AML-193 (cell line): ENCODE measurements at regions not wholly inside any gene's neighbourhood (a gene's known extent, or its start where the extent isn't known, plus 50 kb on each side); places are given as distances from the start of the nearest gene placed in this dataset.

Source experiments
- DNase-seq, 2 experiments: peaks; one replicate each; lab custom pipeline; 2025; lab: John Stamatoyannopoulos, UW

GRCh38 chr2:18787726-18788125, 198.4 kb upstream of the NT5C1B start:
- no peak for DNase-seq

GRCh38 chr2:18784245-18784644, 194.9 kb upstream of the NT5C1B start:
- no peak for DNase-seq

- no peak for DNase-seq
Observed at GRCh38 chr2:18781541-18782280, 192.3 kb upstream of the NT5C1B start.

GRCh38 chr2:18777250-18777812, 188.0 kb upstream of the NT5C1B start:
- DNase-seq: no peak

GRCh38 chr2:18771212-18771611, 181.8 kb upstream of the NT5C1B start:
- DNase-seq: no peak

DNA sequence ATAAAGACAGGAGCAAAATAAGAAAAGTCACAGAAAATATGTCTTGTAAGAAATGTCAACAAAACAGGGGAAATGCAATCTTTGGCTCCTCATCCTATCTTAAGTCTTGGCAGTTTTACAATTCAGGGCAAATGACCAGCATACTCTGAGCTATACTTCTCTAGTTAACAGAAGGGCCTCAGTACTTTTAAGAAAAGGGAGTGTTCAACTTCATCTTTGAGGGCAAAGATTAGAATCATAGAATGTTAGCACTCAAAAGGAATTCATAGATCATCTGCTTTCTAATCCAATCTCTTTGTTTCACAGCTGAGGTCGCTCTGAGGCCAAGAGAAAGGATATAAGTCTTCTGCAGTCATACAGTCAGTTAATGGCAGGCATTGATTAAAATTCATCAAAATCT, 174.0 kb upstream of the NT5C1B start:
- no peak for DNase-seq

DNA sequence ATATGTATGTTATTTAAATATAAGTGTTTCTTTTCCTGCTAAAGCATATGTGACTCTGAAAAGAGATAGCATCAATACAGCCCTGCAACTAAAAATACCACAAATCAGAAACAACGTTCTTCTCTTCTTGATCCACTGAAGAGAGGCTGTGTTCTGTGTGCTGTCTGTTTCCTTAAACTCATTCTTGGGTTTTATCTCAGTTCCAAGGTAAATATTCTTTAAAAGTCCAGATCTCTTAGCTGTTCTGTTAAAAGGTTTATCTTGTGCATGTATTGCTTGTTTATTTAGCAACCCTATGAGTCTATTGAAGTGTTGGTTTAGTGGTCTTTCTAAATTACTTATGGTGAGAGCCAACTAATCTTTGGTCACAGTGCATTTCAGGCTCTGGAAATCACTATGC, 173.3 kb upstream of the NT5C1B start:
- DNase-seq: no peak

DNA sequence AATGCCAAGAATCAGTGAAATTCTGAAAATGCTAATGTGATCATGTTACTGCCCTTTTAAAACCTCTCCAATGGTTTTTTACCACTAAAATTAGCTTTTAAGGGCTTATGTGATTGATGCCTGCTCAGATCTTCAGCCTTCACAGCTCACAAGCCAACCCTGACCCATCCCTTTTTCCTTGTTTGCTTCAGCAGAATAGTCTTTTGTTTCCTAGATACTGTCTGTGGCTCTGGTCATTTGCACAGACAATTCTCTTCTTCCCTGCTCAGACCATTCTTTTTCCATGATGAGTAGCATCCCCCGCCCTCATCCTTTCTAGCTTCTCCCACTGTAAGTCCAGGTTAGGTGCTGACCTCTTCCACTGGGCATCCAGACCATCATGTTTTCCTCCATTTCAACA, 164.9 kb upstream of the NT5C1B start:
- no peak for DNase-seq

DNA sequence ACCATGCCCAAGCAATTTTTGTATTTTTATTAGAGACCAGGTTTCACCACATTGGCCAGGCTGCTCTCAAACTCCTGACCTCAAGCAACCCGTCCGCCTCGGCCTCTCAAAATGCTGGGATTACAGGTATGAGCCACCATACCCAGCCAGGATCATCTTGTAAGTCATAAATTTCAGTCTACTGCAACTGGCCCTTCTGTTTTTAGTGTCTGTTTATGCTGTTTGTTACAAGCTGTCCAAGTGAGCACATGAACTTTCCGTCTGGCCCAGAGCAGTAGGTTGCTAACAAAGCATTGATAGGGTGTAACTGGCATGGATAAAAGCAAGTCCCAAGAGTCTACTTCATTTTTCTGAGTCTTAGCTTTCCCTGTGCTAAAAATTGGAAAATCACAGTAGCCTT, 164.4 kb upstream of the NT5C1B start:
- no peak for DNase-seq

DNA sequence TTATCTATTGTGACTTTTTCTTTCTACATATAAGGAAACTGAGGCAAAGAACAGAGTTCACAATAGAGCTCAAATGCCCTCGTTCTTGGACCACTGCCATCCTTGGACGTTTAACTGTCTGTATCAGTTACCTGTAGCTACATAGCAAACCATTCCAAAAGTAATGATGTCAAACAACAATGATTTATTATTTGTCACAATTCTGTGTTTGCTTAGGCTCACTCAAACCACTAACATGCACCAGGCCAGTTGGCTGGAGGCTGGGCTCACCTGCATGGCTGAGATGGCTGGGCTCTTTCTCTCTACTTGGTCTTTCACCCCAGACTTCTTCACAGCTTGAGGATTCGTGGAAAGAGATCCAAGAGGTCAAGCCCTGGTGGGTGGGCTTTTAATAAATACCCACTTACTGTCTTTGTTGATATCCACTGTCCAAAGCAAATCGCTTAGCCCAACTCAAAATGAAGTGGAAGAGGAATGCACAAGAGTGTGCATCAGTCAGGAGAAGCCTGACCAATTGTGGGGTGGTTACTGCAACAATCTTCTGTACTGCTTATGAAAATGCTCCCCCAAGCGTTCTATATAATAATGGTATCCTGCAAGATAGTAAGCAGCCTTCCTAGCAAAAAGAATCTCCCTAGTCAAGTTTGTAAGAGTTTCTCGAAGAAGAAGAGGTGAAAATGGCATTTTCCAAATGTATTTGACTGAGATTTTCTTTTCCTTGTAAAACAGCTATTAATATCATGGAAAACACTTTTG, 163.5 kb upstream of the NT5C1B start:
- peak; percentile 0 to 3 for DNase-seq

DNA sequence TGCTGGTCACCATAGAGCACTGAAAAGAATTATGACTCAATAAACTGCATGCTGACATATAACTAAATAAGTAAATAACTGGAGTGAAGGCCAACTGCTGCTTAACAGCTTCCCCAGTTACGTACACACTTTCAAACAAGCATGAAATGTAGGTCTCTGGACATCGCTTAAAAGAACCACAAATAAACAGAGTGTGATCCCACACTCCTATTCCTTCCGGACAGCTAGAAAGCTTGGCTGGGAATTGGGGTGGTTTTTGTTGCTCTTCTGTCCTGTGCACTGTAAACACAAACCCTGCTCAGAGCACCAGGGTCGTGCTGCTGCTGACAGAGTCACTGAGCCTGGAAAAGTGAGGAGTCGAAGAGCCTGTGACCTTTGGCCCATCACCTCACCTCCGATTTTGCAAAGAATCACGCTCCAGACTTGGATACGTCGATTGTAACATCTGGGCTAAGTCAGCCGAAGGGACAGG, 162.7 kb upstream of the NT5C1B start:
- no peak for DNase-seq

GRCh38 chr2:18750672-18751554, 161.5 kb upstream of the NT5C1B start:
- no peak for DNase-seq

- peak; percentile 26 to 34 for DNase-seq
Observed at GRCh38 chr2:18749912-18750526, 160.7 kb upstream of the NT5C1B start.

DNA sequence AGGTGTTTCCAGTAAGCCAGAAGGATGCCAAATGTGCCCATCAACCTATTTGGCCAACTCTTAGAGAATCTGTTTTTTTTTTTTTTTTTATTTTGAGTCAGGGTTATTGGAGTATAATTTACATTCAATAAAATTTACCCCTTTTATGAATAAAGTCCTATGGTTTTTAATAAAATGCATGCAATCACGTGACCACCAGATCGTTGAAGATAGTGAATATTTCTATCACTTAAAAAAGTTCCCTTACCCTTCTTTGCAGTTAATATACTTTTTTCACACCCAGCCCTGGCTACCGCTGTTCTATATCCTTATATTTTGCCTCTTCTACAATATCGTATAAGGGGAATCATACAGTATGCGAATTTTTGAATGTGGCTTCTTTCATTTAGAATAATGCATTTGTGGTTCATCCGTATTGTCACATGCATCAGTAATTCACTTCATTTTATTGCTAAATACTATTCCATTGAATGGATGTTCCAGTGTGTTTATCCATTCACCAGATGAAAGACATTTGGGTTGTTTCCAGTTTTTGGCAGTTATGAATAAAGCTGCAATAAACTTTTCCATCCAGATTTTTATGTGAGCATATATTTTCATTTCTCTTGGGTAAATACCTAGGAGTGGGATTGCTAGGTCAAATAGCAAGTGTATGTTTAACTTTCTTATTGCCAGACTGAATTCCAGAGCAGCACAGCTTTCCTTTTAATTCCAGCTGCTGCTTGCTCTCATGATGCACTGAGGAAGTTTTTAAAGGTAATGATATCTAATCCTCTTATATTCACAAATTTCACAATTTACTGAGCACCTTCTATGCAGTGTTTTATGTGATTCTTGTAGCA, 156.3 kb upstream of the NT5C1B start:
- DNase-seq: no peak

DNA sequence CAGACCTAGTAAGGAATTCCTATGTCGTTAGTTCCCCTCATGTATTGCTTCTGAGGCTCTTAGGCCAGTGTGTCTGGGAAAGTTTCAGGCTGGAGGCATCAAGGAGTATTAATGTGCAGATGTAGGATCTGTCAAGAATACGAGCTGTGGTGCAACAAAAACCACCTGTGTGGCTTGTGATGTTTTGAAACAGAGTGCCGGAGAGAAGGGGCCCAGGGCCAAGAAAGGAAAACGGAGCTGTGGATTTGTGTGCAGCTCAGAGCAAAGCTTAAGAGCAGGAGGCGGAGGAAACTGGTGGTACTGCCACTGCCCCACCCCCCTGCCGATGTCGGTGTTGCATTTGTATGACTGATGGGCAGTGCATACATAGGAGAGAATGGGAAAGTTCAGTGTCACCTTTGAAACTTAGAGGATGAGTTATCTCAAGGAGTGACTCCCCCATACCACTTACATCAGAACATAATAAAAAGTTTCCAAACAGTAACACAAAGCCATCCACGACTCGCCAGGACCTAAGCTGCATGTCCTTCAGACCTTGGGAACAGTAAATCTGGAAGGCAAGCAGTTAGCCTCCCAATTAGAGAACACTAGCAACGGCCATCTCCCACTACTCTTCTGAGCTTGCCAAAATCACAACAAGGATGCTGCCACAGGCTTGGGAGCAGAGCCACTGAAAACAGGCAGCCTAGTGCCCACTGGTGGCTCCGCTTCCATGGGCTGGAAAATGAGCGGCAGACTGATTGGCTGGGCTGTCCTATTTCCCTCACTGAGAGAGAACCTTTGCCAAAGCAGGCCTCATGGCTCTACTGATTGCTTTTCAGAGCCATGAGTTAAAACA, 152.7 kb upstream of the NT5C1B start:
- no peak for DNase-seq

DNA sequence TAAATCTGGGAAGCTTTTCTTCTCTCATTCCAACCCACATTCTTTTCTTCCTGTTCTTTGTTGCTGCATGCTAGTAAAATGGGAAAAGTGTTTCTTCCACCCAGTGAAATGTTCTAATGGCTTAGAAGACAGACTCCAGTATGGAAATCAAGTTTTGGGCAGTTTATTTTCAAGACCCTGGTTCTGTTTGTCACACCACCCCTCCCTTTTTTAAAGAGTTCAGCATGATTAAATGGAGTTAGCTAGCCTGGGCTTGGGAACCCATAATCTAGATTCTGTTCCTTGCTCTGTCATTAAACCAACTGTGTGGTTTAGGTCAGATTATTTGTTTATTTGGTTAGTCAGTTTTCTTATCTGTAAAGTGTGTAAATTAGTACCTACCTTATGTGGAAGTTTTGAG, 151.8 kb upstream of the NT5C1B start:
- DNase-seq: no peak

- DNase-seq: no peak
Observed at GRCh38 chr2:18740474-18740881, 151.1 kb upstream of the NT5C1B start.

- no peak for DNase-seq
Observed at GRCh38 chr2:18731666-18732065, 142.3 kb upstream of the NT5C1B start.

- DNase-seq: no peak
Observed at GRCh38 chr2:18724371-18725145, 135.2 kb upstream of the NT5C1B start.
